ENCODE measurements at regions not wholly inside any gene's neighbourhood (a gene's known extent, or its start where the extent isn't known, plus 50 kb on each side); places are given as distances from the start of the nearest gene placed in this dataset.

DNA sequence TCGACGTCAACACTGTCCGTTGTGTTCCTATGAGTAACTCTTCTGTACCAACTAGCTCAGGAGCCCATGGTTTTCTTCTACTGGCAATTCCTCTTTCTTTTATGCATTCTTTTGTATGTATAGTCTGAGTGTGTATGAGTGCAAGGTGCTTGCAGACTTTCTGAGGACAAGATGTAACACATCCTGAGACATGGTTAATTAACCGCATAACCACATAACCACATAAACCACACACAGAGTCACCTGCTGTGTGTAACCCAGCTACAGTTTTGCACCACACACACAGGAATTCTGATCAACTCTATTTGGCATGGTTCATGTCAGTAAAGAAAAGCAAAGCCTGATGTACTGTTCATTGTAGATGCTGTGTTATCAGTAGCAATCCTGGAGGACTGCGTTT lies 98.6 kb downstream of the DACT2 start:
- H3K4me3 Mint-ChIP-seq = no peak overlapping the region
- Histone ChIP-seq H3K4me1 (ENCODE audit: control insufficient read depth in 2 of 2, insufficient read depth in 2 of 2, low read length in 2 of 2) (no peaks in the 10 kb centered on the region), H3K36me3 (replicated peaks in 1 of 2; ENCODE audit: control extremely low read depth in 1 of 2, control insufficient read depth in 1 of 2, extremely low read depth in 1 of 2, insufficient read depth in 2 of 2, low read length in 1 of 2) (no peaks in the 10 kb centered on the region), H3K27ac (ENCODE audit: low read length in 2 of 2) (no peak overlapping the region), H3K79me2 (ENCODE audit: control insufficient read depth, insufficient read depth, low read length) (no peaks in the 10 kb centered on the region), H3K9me3 (ENCODE audit: control extremely low read depth in 1 of 3, control insufficient read depth in 2 of 3, insufficient read depth in 1 of 3, low read length in 2 of 3) (peaks cover 0 to 10% (median 0%) of the 10 kb centered on the region in 3 donors), H3K9ac (ENCODE audit: low read length) (no peak overlapping the region), H3K27me3 (replicated peaks in 1 of 4; ENCODE audit: control extremely low read depth in 1 of 4, control insufficient read depth in 3 of 4, insufficient read depth in 4 of 4, low read length in 3 of 4) (no peaks in the 10 kb centered on the region), H3K4me2 (replicated peaks; ENCODE audit: low read depth, low read length, poor library complexity, severe bottlenecking) (no peak overlapping the region), H2AFZ (ENCODE audit: insufficient read depth, low read depth, low read length, poor library complexity, severe bottlenecking) (no peak overlapping the region), H4K20me1 (ENCODE audit: control insufficient read depth, insufficient read depth, low read length, poor library complexity, severe bottlenecking) (no peaks in the 10 kb centered on the region), H3K4me3 (ENCODE audit: control extremely low read depth in 1 of 5, extremely low read depth in 1 of 5, insufficient read depth in 1 of 5, low read depth in 2 of 5, low read length in 4 of 5) (no peak overlapping the region)
- POLR2A ChIA-PET = no interaction called here
- CTCF ChIA-PET = no interaction called here
- H3K27ac Mint-ChIP-seq = no peak overlapping the region
- no peak for DNase-seq
- WGBS (ENCODE audit: insufficient coverage) = 89% methylated on average over 1 of the region's 5 CpGs
- intact Hi-C loops (cut with micrococcal nuclease) = no loop called here
- no peaks in the 10 kb centered on the region for H3K27me3 Mint-ChIP-seq
- H3K4me1 Mint-ChIP-seq = no peaks in the 10 kb centered on the region
- TF ChIP-seq, protein P1, sequence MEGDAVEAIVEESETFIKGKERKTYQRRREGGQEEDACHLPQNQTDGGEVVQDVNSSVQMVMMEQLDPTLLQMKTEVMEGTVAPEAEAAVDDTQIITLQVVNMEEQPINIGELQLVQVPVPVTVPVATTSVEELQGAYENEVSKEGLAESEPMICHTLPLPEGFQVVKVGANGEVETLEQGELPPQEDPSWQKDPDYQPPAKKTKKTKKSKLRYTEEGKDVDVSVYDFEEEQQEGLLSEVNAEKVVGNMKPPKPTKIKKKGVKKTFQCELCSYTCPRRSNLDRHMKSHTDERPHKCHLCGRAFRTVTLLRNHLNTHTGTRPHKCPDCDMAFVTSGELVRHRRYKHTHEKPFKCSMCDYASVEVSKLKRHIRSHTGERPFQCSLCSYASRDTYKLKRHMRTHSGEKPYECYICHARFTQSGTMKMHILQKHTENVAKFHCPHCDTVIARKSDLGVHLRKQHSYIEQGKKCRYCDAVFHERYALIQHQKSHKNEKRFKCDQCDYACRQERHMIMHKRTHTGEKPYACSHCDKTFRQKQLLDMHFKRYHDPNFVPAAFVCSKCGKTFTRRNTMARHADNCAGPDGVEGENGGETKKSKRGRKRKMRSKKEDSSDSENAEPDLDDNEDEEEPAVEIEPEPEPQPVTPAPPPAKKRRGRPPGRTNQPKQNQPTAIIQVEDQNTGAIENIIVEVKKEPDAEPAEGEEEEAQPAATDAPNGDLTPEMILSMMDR (IDR thresholded peaks at IDR 0.05) = no peak
- TF ChIP-seq EZH2 (IDR thresholded peaks at IDR 0.05; ENCODE audit: borderline replicate concordance, insufficient read depth, low read depth, low read length, poor library complexity, severe bottlenecking) = no peak
- no peaks in the 10 kb centered on the region for H3K9me3 Mint-ChIP-seq (ENCODE audit: insufficient read depth)
- ATAC-seq (ENCODE audit: low read depth) = no peak

- Histone ChIP-seq H3K79me2 (ENCODE audit: control insufficient read depth, insufficient read depth, low read length) (no peaks in the 10 kb centered on the region), H3K36me3 (replicated peaks in 1 of 2; ENCODE audit: control extremely low read depth in 1 of 2, control insufficient read depth in 1 of 2, extremely low read depth in 1 of 2, insufficient read depth in 2 of 2, low read length in 1 of 2) (no peaks in the 10 kb centered on the region), H3K4me2 (replicated peaks; ENCODE audit: low read depth, low read length, poor library complexity, severe bottlenecking) (no peak overlapping the region), H3K27ac (ENCODE audit: low read length in 2 of 2) (no peak overlapping the region), H4K20me1 (ENCODE audit: control insufficient read depth, insufficient read depth, low read length, poor library complexity, severe bottlenecking) (no peaks in the 10 kb centered on the region), H3K4me1 (ENCODE audit: control insufficient read depth in 2 of 2, insufficient read depth in 2 of 2, low read length in 2 of 2) (no peaks in the 10 kb centered on the region), H3K4me3 (ENCODE audit: control extremely low read depth in 1 of 5, extremely low read depth in 1 of 5, insufficient read depth in 1 of 5, low read depth in 2 of 5, low read length in 4 of 5) (no peak overlapping the region), H3K9ac (ENCODE audit: low read length) (no peak overlapping the region), H3K27me3 (replicated peaks in 1 of 4; ENCODE audit: control extremely low read depth in 1 of 4, control insufficient read depth in 3 of 4, insufficient read depth in 4 of 4, low read length in 3 of 4) (no peaks in the 10 kb centered on the region), H3K9me3 (ENCODE audit: control extremely low read depth in 1 of 3, control insufficient read depth in 2 of 3, insufficient read depth in 1 of 3, low read length in 2 of 3) (peaks cover 0 to 14% (median 0%) of the 10 kb centered on the region in 3 donors), H2AFZ (ENCODE audit: insufficient read depth, low read depth, low read length, poor library complexity, severe bottlenecking) (no peak overlapping the region)
- ATAC-seq (ENCODE audit: low read depth) = no peak
- ChIA-PET CTCF (no interaction called here), POLR2A (no interaction called here)
- TF ChIP-seq, protein P1 (IDR thresholded peaks at IDR 0.05) = no peak
- TF ChIP-seq EZH2 (IDR thresholded peaks at IDR 0.05; ENCODE audit: borderline replicate concordance, insufficient read depth, low read depth, low read length, poor library complexity, severe bottlenecking) = no peak
- H3K4me1 Mint-ChIP-seq = no peaks in the 10 kb centered on the region
- H3K9me3 Mint-ChIP-seq (ENCODE audit: insufficient read depth) = no peaks in the 10 kb centered on the region
- WGBS (ENCODE audit: insufficient coverage) = 85% methylated on average over 8 of the region's 10 CpGs
- no peak overlapping the region for H3K27ac Mint-ChIP-seq
- H3K27me3 Mint-ChIP-seq = no peaks in the 10 kb centered on the region
- intact Hi-C loops (cut with micrococcal nuclease) = no loop called here
- H3K4me3 Mint-ChIP-seq = no peak overlapping the region
- DNase-seq = no peak
Measured at GRCh38 chr6:168219804-168220203, 99.8 kb downstream of the DACT2 start.
